ENCODE measurements at regions not wholly inside any gene's neighbourhood (a gene's known extent, or its start where the extent isn't known, plus 50 kb on each side); places are given as distances from the start of the nearest gene placed in this dataset.
"Not testable (repeated sequence)": the region's sequence is repeated elsewhere in the genome, so short reads cannot be mapped to it uniquely, and the experiment has no call there.

GRCh38 chrX:63441717-63442116 lies 90.6 kb upstream of the SPIN4 start:
- peaks cover 0 to 4% (median 1%) of the 10 kb centered on the region in 4 donors for H3K4me1 Mint-ChIP-seq
- no peak overlapping the region for H3K27ac Mint-ChIP-seq
- POLR2A ChIA-PET: no interaction called here
- DNase-seq (no peak), ATAC-seq (no peak)
- H3K4me3 Mint-ChIP-seq: no peak overlapping the region
- H3K36me3 Mint-ChIP-seq: peaks cover 11 to 53% (median 34%) of the 10 kb centered on the region in 3 donors
- peaks cover 0 to 64% (median 16%) of the 10 kb centered on the region in 9 donors for H3K9me3 Mint-ChIP-seq
- no peaks in the 10 kb centered on the region for H3K27me3 Mint-ChIP-seq

- ATAC-seq (no peak), DNase-seq (no peak)
- POLR2A ChIA-PET: no interaction called here
- no peak overlapping the region for H3K27ac Mint-ChIP-seq
- no peaks in the 10 kb centered on the region for H3K27me3 Mint-ChIP-seq
- no peak overlapping the region for H3K4me3 Mint-ChIP-seq
- peaks cover 0 to 4% (median 1%) of the 10 kb centered on the region in 4 donors for H3K4me1 Mint-ChIP-seq
- H3K36me3 Mint-ChIP-seq: peaks cover 11 to 56% (median 37%) of the 10 kb centered on the region in 3 donors
- H3K9me3 Mint-ChIP-seq: peaks cover 0 to 58% (median 16%) of the 10 kb centered on the region in 9 donors
These were observed 88.4 kb upstream of the SPIN4 start for GRCh38 chrX:63439580-63439979.

- Mint-ChIP-seq H3K4me3 (no peak overlapping the region), H3K27ac (no peak overlapping the region), H3K4me1 (peaks cover 0 to 3% (median 1%) of the 10 kb centered on the region in 4 donors), H3K9me3 (peaks cover 0 to 48% (median 16%) of the 10 kb centered on the region in 9 donors), H3K36me3 (peaks cover 6 to 45% (median 36%) of the 10 kb centered on the region in 3 donors), H3K27me3 (no peaks in the 10 kb centered on the region)
- POLR2A ChIA-PET: no interaction called here
- no peak for DNase-seq
- no peak for ATAC-seq
These were observed 85.7 kb upstream of the SPIN4 start for GRCh38 chrX:63436865-63437264.

GRCh38 chrX:63434665-63435064 lies 83.5 kb upstream of the SPIN4 start:
- Mint-ChIP-seq H3K36me3 (peaks cover 6 to 30% (median 27%) of the 10 kb centered on the region in 3 donors), H3K4me3 (no peak overlapping the region), H3K9me3 (peaks cover 0 to 33% (median 8%) of the 10 kb centered on the region in 9 donors), H3K27me3 (no peaks in the 10 kb centered on the region), H3K27ac (no peak overlapping the region), H3K4me1 (no peaks in the 10 kb centered on the region)
- no peak for ATAC-seq
- no peak for DNase-seq
- POLR2A ChIA-PET: no interaction called here

GRCh38 chrX:63434206-63434605 lies 83.1 kb upstream of the SPIN4 start:
- Mint-ChIP-seq H3K27me3 (no peaks in the 10 kb centered on the region), H3K4me3 (no peak overlapping the region), H3K27ac (no peak overlapping the region), H3K36me3 (peaks cover 6 to 28% (median 27%) of the 10 kb centered on the region in 3 donors), H3K9me3 (peaks cover 0 to 33% (median 4%) of the 10 kb centered on the region in 9 donors), H3K4me1 (no peaks in the 10 kb centered on the region)
- POLR2A ChIA-PET: no interaction called here
- DNase-seq (no peak), ATAC-seq (no peak)

- Mint-ChIP-seq H3K36me3 (peaks cover 6 to 25% (median 17%) of the 10 kb centered on the region in 3 donors), H3K4me1 (no peaks in the 10 kb centered on the region), H3K27me3 (no peaks in the 10 kb centered on the region), H3K4me3 (no peak overlapping the region), H3K27ac (no peak overlapping the region), H3K9me3 (peaks cover 0 to 22% (median 4%) of the 10 kb centered on the region in 9 donors)
- DNase-seq (no peak), ATAC-seq (no peak)
- POLR2A ChIA-PET: no interaction called here
These were observed 78.9 kb upstream of the SPIN4 start for GRCh38 chrX:63430026-63430425.

GRCh38 chrX:63428348-63428747 lies 77.2 kb upstream of the SPIN4 start:
- Mint-ChIP-seq H3K9me3 (peaks cover 0 to 28% (median 12%) of the 10 kb centered on the region in 9 donors), H3K27ac (no peak overlapping the region), H3K36me3 (peaks cover 16 to 25% (median 25%) of the 10 kb centered on the region in 3 donors), H3K27me3 (no peaks in the 10 kb centered on the region), H3K4me1 (no peaks in the 10 kb centered on the region), H3K4me3 (no peak overlapping the region)
- DNase-seq (no peak), ATAC-seq (no peak)
- POLR2A ChIA-PET: no interaction called here

GRCh38 chrX:63426519-63426918 lies 75.4 kb upstream of the SPIN4 start:
- H3K4me3 Mint-ChIP-seq: no peak overlapping the region
- H3K4me1 Mint-ChIP-seq: no peaks in the 10 kb centered on the region
- no peak for DNase-seq
- H3K27ac Mint-ChIP-seq: no peak overlapping the region
- no peak for ATAC-seq
- H3K36me3 Mint-ChIP-seq: peaks cover 12 to 30% (median 17%) of the 10 kb centered on the region in 3 donors
- H3K9me3 Mint-ChIP-seq: peaks cover 0 to 29% (median 16%) of the 10 kb centered on the region in 9 donors
- POLR2A ChIA-PET: no interaction called here
- H3K27me3 Mint-ChIP-seq: no peaks in the 10 kb centered on the region

- POLR2A ChIA-PET: no interaction called here
- ATAC-seq: no peak
- DNase-seq: no peak
- Mint-ChIP-seq H3K9me3 (peaks cover 0 to 31% (median 17%) of the 10 kb centered on the region in 9 donors), H3K4me3 (no peak overlapping the region), H3K4me1 (no peaks in the 10 kb centered on the region), H3K27me3 (no peaks in the 10 kb centered on the region), H3K36me3 (peaks cover 12 to 32% (median 17%) of the 10 kb centered on the region in 3 donors), H3K27ac (no peak overlapping the region)
These were observed 72.9 kb upstream of the SPIN4 start for GRCh38 chrX:63424063-63424462.

- POLR2A ChIA-PET: no interaction called here
- Mint-ChIP-seq H3K4me1 (no peaks in the 10 kb centered on the region), H3K9me3 (peaks cover 0 to 50% (median 17%) of the 10 kb centered on the region in 9 donors), H3K27ac (no peak overlapping the region), H3K36me3 (peaks cover 12 to 32% (median 17%) of the 10 kb centered on the region in 3 donors), H3K4me3 (no peak overlapping the region), H3K27me3 (no peaks in the 10 kb centered on the region)
- DNase-seq: no peak
- no peak for ATAC-seq
These were observed 70.3 kb upstream of the SPIN4 start for GRCh38 chrX:63421411-63421810.

GRCh38 chrX:63418211-63418610 lies 67.1 kb upstream of the SPIN4 start:
- H3K4me1 Mint-ChIP-seq: no peaks in the 10 kb centered on the region
- H3K27me3 Mint-ChIP-seq: no peaks in the 10 kb centered on the region
- POLR2A ChIA-PET: no interaction called here
- ATAC-seq (no peak), DNase-seq (no peak)
- H3K4me3 Mint-ChIP-seq: no peak overlapping the region
- H3K9me3 Mint-ChIP-seq: peaks cover 0 to 44% (median 8%) of the 10 kb centered on the region in 9 donors
- no peak overlapping the region for H3K27ac Mint-ChIP-seq
- peaks cover 0 to 6% (median under 1%) of the 10 kb centered on the region in 3 donors for H3K36me3 Mint-ChIP-seq

GRCh38 chrX:63417649-63418048 lies 66.5 kb upstream of the SPIN4 start:
- no peaks in the 10 kb centered on the region for H3K27me3 Mint-ChIP-seq
- POLR2A ChIA-PET: no interaction called here
- peaks cover 0 to 38% (median 10%) of the 10 kb centered on the region in 9 donors for H3K9me3 Mint-ChIP-seq
- H3K36me3 Mint-ChIP-seq: peaks cover 0 to 2% (median 0%) of the 10 kb centered on the region in 3 donors
- H3K4me1 Mint-ChIP-seq: no peaks in the 10 kb centered on the region
- no peak for ATAC-seq
- H3K27ac Mint-ChIP-seq: no peak overlapping the region
- H3K4me3 Mint-ChIP-seq: no peak overlapping the region
- DNase-seq: no peak

- H3K27ac Mint-ChIP-seq, ATAC-seq, POLR2A ChIA-PET, H3K27me3 Mint-ChIP-seq, H3K4me3 Mint-ChIP-seq, DNase-seq, H3K4me1 Mint-ChIP-seq: not testable (repeated sequence)
- Mint-ChIP-seq H3K36me3 (peaks cover 0 to 13% (median 2%) of the 10 kb centered on the region in 3 donors), H3K9me3 (peaks cover 0 to 22% (median 10%) of the 10 kb centered on the region in 9 donors)
These were observed 58.8 kb upstream of the SPIN4 start for GRCh38 chrX:63409934-63410333.

GRCh38 chrX:63408050-63408449 lies 56.9 kb upstream of the SPIN4 start:
- Mint-ChIP-seq H3K27me3 (no peaks in the 10 kb centered on the region), H3K27ac (no peak overlapping the region), H3K4me3 (no peak overlapping the region), H3K36me3 (peaks cover 0 to 17% (median 2%) of the 10 kb centered on the region in 3 donors), H3K9me3 (peaks cover 0 to 30% (median 10%) of the 10 kb centered on the region in 9 donors), H3K4me1 (no peaks in the 10 kb centered on the region)
- POLR2A ChIA-PET: no interaction called here
- DNase-seq (no peak), ATAC-seq (no peak)

Data from naive thymus-derived CD8-positive, alpha-beta T cell (primary cell).